Suppressor macrophage treated with lipopolysaccharide for 4 hours (primary cell): ENCODE measurements at regions not wholly inside any gene's neighbourhood (a gene's known extent, or its start where the extent isn't known, plus 50 kb on each side); places are given as distances from the start of the nearest gene placed in this dataset.
"Not testable (repeated sequence)": the region's sequence is repeated elsewhere in the genome, so short reads cannot be mapped to it uniquely, and the experiment has no call there.

Experiments used
- DNase-seq: peaks from one replicate; pipeline ENCODE4 v3.0.0-alpha.2; 2020

DNA sequence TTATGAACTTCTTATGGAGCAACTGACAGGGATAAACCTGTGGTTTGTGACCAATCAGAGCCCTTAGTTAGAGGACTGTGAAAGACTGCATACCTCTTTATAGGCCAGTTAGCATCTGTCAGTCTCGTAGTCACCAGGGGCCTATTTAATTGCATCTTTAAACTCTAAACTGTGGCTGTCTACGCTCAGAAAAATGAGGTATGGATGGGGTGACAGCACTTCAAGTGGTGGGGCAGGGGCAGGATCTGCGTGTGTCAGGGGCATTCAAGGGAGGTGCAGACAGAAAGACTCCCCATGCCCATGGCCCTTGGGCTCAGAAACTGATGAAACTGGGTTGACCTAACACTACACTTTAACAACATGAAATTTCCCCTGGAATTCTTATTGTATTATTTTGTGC is 132.6 kb upstream of the TBCA start:
- DNase-seq: no peak

DNA sequence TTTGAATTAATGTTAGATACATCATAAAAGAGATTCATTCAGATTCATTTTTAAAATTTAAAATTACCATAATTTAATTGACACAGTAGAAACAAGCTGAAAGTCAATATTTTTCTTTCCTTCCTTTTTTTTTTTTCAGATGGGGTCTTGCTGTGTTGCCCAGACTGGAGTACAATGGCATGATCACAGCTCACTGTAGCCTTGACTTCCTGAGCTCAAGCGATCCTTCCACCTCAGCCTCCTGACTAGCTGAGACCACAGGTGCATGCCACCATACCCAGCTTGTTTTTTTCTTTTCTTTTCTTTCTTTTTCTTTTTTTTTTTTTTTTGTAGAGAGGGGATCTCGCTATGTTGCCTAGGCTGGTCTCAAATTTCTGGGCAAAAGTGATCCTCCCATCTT is 131.6 kb upstream of the TBCA start:
- DNase-seq: no peak

DNA sequence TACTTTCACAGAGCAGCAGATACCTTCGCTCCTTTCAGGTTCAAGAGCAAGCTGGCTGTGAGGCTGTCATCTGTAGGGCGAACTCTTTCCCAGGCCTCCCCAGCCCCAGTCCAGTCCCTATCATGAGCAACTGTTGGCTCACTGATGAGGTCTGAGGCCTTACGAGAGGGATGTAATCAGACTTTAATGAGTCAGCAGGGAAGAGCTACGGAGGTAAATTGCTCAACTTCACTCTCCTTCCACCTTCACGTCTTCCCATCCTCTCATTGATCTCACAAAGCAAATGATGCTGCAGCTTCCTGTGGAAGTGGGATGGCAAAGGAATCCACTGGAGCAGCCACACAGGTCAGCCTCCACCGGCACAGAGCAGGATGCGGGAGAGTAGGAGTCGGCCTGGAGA is 130.7 kb upstream of the TBCA start:
- DNase-seq: peak; percentile 19

DNA sequence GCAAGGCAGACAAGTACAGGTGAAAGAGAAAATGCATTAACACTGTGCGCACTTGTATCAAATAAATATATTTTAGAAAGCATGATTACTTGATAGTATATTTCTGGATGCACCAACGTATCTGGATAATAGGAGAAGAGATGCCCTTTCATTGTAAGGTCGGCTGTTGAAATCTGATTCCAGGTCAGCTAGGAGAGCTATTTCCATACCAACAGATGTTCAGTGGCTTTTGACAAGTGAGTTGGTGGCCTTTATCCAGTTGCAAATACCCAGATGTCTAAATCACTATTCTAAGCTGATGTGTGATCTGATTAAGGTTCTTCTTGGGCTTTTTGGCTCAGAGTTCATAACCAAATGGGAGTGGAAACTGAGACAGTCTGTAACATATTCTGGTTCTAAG is 128.2 kb upstream of the TBCA start:
- no peak for DNase-seq

DNA sequence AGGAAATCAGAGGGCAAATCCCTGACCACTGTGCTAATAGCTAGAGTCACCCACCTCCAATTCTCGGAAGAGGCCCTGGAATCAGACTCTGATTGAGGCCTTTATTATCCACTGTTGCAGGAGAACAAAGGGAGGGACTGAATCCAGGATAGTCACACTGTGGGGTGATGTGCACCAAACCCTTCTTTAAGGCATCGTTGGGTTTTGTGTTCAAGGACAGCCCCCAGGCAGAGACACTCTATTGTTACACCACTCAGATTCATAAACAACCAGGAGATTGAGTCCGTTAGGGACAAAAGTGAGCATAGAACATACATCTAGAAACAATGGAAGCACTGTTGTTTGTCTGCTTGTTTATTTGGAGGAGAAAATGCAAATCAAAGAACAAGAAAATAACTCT is 124.6 kb upstream of the TBCA start:
- no peak for DNase-seq

DNA sequence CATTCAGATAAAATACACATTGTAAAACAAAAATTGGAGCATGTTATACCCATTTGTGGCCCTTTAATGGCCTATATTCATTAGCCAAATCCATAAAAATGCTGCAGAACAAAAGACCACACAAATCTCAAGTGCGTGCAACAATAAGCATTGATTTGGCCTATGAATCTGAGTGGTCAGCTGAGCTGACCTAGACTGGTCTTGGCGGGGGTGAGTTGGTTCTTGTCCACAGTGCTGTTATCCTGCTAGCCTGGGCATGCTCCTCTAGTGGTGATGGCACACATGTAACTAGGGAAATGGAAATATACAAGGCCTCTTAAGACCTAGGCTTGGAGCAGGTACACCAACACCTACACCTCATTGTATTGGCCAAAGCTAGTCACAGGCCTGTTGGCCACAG is 122.2 kb upstream of the TBCA start:
- DNase-seq: no peak

DNA sequence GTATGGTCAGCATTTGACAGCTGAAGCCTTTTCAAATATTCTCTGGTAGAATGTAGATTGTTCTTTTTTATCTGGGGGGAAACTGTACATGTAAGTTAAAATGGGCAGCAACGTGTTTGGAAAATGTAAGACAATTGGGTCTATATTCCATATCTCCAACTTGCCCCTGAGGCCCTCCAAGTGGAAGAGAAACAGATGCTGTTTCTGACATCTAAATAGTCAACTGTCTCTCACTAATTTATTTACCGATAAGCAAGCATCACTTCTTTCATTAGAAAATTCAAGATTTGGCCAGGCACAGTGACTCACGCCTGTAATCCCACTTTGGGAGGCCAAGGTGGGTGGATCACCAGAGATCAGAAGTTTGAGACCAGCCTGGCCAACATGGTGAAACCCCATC is 120.2 kb upstream of the TBCA start:
- DNase-seq: no peak

DNA sequence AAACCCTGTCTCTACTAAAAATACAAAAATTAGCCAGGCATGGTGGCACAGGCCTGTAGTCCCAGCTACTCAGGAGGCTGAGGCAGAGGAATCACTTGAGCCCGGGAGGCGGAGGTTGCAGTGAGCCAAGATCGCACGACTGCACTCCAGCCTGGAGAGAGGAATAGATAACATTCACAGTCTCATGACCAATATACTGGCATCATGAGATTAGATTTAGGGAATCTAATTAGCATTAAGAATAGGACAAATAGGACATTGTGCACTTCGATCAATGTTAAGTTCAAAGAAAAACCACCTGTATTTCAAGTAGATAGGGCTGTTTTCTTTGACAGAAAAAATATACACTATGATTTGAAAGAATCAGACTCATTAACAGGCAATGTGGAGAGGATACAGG is 118.0 kb upstream of the TBCA start:
- DNase-seq: not testable (repeated sequence)

DNA sequence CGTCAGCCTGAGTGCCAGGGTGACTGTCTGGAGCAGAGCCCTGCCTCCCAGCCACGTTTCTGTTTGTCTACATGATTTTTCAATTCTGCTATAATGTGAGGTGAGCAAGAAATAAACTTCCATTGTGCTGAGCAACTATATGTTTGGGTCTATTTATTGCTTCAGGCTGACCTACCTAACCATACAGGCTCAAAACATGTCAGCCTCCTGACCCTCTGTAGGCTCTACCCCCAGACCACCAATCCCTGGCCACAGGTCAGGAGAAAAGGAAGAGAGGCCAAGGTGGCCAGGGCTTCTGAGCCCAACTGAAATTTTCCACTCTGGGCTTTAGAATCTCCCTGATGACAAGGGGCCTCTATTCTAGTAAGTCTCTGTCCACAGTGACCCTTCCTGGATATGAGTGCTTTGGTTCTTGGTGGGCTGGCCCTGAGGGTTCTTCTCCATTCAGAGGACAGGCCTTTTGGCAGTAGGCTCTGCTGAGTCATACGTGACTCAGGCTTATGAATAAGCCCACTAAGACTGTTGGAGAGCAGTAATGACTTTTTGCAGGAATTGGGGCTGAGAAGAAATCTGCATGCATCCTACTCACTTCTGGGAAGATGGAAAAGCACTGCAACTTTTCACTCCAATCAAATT is 117.2 kb upstream of the TBCA start:
- peak; percentile 89 for DNase-seq

DNA sequence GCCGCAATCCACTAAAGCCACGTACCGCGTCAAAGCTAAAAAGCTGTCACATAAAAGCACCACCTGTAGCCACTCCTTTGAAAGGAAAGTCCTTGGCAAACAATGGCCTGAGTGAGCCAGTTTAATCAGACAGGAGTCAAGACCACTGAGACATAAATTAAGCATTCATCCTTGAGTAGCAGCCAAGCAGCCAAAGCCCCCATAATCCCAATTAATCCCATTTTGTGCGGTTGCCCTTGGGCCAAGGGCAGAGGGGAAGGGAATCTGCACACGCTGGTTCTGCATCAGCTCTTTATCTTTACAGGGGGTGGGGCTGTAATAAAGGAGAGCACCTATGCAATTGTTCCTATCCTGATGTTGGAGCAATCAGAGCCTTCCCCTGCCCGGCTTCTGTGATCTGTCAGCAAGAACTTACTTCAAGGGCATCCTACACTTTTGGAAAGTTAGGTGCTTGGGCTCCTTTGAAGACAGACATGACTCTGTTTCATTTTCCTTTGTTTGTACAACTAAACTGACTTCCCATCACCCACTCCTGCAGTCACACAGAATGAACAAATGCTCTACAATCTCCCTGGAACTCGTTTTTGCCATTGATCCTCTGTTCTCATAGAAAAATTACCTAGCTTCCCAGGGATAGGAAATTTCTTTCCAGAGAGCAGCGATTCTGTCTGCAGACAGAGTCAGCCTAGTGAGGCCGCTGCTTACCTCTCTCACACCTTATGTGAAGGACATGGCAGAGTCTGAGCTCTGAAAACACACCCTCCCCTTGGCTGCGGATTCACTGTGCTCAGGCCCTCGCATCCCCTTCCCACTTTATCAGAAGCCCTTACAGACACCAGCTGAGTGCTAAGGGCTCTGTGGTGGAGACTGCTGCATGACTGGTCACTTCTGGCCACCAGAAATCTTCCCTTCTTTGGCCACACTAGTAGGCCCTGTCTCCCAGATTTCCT is 116.2 kb upstream of the TBCA start:
- DNase-seq: no peak

DNA sequence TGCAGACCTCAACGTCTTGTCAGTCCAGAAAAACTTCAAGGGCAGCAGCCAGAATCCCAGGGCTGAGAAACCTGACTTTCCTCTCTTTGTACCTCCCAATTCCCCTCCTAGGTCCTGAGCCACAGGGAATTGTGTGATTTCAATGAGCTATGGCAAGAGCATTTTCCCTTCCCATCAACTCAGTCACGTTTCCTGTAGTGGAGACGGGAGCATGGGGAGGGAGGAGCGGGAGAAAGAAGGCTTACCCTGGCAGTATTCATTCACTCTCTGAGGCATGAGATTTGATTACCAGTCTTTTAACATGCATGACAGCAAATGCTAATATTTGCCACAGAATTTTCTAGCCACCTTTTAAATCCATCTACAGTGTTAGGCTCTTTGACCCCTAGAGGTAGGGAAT is 109.4 kb upstream of the TBCA start:
- no peak for DNase-seq

DNA sequence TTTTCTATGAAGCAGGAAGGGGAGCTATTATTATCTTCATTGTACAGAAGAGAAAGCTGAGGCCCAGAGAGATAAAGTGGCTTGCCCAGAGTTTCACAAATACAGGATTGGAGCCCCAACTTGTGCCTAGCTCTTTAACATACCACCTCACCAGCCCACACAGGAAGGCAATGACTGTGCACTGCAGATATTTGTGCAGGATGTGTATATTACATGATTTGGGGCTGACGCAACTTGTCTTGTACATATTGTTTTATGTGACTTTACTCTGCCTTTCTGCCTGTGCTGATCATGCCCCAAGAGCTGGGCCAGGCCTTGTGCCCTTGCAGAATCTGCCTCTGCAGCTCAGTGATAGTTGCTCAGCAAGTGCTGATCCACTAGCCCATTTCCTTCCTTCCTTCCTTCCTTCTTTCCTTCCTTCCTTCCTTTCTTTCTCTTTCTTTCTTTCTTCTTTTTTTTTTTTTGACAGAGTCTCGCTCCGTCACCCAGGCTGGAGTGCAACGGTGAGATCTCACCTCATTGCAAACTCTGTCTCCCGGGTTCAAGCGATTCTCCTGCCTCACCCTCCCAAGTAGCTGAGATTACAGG is 106.6 kb upstream of the TBCA start:
- DNase-seq: peak; percentile 43

DNA sequence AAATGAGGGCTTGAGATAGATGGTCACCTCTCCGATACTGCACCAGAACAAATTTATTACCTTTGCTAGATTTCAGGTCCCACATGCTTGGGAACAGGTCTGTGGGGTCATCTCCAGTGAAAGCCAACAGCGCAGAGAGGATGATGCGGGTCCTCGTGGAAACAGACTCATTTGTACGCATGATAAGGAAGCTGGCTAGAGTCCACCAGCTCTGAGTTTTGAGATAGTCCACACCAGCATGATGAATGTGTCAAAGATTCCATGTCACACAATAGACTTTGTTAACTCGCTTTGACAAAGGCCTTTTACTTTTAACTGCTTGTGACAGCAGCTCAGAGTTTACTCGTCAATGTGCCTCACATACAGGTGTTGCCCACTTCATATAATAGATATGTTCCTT is 105.4 kb upstream of the TBCA start:
- no peak for DNase-seq

DNA sequence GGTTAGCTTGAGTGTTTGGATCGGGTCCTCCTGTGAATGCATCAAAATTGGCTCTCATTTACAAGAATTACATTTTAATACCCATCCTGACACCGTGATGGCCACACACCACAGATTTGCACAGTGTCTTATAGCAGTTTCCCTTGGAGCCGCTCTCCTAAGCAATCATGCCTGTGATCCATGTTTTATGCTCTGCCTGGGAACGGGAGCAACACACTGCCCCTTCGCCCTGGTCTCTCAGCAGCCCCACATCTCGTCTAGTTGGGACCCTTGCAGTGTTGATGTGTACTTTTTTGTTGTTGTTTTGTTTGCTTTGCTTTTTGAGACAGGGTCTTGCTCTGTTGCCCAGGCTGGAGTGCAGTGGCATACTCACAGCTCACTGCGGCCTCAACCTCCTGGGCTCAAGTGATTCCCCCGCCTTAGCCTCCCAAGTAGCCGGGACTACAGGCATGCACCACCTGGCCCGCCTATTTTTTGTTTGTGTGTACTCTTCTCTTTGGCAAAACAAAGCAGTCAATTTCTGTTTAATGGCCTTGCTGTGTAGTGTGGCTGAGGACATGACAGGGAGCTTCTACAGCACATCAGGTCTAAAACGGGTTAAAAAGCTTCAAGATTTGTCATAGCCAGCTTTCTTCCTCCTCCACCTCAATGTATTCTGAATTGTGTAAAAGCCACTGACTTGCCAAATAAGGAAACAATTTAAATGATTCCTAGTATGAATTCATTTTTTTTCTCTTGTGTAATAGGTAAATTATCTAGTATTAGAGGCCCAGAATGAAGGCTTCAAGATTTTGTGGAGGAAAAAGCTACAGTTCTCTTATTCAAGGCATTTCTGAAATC is 101.6 kb upstream of the TBCA start:
- peak; percentile 46 for DNase-seq

DNA sequence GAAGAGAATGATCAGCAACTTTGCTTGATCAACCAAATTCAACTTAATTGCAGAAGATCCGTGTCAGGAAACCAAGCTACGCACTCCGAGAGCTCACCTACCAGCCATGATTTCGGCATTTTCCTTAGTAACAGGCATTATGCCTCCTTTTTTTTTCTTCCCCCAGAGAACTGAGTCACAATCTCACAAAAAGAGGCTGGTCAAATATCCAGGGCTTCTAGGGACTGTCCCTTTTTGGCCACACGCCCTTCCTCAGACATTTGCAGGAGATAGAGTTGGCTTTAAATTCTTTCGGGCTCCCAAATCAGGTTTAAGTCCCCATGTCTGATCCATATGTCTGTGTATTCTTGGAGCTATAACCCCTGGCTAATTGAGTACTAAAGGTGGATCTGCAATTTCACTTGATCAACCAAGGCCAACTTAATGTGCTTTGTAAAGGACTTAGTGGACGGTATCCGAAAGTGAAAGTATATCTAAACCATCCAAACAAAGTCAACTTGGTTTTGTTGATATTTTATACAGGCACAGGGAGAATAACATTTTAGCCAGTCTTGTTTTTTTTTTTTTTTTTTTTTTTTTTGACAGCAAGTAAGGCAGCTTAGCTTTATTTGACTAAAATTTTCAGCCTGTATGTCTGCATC is 100.8 kb upstream of the TBCA start:
- peak; percentile 58 for DNase-seq

DNA sequence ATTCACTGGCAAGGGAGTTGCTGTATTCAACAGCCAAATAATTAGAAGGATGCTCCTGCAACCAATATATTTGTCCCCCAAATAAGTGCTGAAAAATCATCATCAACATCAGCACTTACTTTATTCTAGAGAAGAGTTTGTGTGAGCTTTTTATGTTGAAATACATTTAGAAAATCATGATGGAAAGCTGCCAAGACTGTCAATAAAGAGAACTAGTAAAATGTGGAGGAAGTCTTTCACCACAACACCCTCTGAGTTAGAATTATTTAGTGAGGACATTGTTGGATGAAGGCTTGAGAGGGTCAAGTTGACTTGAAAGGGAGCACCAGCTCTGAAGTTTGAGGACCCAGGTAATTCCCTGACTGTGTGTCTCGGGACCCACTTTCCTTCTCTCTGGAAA is 100.2 kb upstream of the TBCA start:
- DNase-seq: peak; percentile 59

DNA sequence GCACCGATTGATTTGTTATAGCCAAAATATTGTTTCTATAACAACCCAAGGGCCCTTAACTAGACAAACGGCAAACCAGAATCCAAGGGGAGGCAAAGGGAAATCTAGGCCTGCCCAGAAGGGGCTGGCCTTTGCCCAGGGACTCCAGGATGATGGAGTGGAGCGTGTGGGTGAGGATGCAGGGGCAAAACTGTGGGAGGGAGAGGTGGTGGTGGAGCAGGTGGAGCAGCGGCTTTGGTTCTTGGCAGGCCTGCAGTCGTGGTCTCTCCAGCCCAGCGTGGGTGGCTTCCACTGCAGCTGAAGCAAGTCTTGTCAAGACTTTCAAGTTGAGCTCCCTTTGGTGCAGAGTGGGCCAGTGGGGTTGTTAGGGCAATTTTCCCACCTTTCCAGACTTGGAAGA is 98.6 kb upstream of the TBCA start:
- no peak for DNase-seq

DNA sequence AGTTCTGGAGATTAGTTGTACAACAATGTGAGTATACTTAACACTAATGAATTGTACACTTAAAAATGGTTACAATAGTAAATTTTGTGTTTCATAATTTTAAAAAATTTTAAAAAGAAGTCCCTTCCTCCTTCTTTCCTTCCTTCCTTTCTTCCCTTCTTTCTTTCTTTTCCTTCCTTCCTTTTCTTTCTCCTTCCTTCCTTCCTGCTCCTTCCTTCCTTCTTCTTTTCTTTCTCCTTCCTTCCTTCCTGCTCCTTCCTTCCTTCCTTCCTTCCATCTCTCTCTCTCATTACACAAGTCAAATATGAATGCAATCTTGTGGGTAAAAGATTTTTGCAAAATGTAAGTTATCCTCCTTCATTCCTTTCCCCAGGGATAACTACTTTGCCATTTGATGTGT is 97.1 kb upstream of the TBCA start:
- DNase-seq: no peak

DNA sequence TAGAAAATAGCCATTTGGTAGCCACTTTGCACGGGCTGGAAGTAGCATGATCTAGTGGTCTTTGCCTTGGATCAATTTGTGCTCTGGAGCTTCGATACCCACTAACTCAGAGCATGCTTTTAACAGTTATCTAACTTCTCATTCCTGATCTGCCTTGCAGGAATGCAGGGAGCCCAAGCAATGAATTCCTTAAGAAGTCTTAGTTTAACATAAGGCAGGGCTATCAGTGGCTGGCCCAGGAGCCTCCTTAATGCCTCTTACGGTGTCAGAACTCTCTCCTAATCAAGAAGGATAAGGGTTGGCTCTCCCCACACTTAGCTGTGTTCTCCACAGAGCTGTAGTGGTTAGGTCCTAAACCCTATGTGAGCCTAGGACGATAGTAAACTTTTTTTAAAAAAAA is 95.8 kb upstream of the TBCA start:
- no peak for DNase-seq

DNA sequence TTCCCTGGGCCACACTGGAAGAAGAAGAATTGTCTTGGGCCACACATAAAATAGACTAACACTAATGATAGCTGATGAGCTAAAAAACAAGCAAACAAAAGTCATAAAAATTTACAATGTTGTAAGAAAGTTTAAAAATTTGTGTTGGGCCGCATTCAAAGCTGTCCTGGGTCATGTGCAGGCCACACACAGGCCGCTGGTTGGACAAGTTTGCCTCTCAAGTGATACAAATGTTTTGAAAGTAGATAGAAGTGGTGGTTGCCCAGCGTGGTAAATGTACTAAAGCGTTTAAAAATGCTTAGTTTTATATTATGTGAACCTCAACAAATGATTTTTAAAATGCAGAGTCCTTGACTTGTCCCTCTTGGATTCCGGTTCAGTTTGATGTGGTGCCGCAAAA is 94.9 kb upstream of the TBCA start:
- no peak for DNase-seq

DNA sequence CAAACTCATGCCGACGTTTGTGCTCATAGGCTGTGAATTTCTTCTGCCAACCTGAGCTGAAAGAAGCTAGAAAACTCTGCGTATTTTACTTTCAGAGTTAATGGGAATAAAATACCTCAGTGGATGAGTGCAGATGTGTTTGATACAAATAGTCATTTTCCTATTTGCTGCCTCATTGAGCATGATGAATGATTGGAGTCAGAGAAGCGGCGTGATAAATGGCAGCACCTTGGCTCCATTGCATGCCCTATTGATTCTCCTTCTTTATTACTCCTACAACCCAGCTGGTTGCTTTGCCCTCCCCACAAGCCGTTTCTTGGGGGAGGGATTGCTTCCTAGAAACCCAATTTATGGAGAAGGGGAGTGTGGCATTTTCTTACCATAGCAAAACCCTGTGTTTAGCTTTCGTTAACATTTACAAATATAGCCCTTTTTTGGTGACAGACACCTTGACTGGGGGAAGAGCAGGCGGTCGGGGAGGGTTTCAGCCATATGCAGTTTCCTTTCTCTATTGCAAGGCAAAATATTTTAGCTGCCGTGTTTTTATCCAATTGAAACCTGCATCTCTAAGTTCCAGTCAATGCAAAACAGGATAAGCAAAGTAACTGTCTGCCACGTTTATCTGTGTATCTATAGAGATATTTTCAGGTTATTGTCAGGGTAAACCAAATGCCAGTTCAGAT is 93.1 kb upstream of the TBCA start:
- no peak for DNase-seq

DNA sequence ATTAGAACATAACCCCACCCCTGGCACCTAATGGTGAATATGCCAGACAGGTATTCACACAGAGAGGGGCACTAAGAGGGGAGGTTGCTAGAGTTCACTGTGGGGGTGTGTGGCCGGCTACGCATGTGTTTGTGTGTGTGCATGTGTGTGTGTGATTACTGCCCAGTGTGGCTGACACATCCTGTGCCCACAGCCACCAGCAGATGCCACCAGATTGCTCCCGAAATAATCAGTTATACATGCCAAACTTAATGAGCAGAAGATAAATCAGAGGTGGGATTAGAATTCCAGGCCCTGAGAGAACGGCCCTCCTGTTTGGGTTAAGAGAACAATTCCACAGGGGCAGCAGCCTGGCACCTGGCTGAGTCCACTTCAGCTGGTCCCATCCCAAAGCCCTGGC is 91.8 kb upstream of the TBCA start:
- no peak for DNase-seq
